ENCODE measurements at regions not wholly inside any gene's neighbourhood (a gene's known extent, or its start where the extent isn't known, plus 50 kb on each side); places are given as distances from the start of the nearest gene placed in this dataset.

GRCh38 chr5:99614888-99615287 lies 686.1 kb upstream of the CHD1 start:
- no peak overlapping the region for H2BK12ac ChIP-seq (ENCODE audit: low read depth, low read length)
- no peak overlapping the region for H4K8ac ChIP-seq (ENCODE audit: extremely low read depth, insufficient read depth, low read length)
- no peak overlapping the region for H3K14ac ChIP-seq (ENCODE audit: insufficient read length)
- no peaks in the 10 kb centered on the region for H3K79me2 ChIP-seq (ENCODE audit: control insufficient read depth in 1 of 2, insufficient read depth in 2 of 2, low read length in 2 of 2)
- 96% methylated on average over 1 of the region's 1 CpG; no CpG with 5 or more reads in 1 of the 2 experiments for WGBS, 2 experiments (ENCODE audit: extremely low coverage in 1 of 2, insufficient coverage in 1 of 2, insufficient read length in 1 of 2, insufficient replicate concordance in 2 of 2, low coverage in 1 of 2, low lambda C conversion rate in 2 of 2, missing lambda C conversion rate in 1 of 2)
- no peak overlapping the region for H3K4me3 ChIP-seq (ENCODE audit: extremely low read depth in 1 of 4, insufficient read depth in 2 of 4, low read depth in 3 of 4, low read length in 4 of 4)
- FAIRE-seq (no peak), DNase-seq (ENCODE audit: low read depth in 1 of 2, low spot score in 2 of 2) (no peak)
- TF ChIP-seq CREB1 (IDR thresholded peaks at IDR 0.05) (no peak), CTCF (IDR thresholded peaks at IDR 0.05; ENCODE audit: control extremely low read depth in 1 of 3, insufficient read depth in 1 of 3, low read depth in 1 of 3, low read length in 3 of 3) (no peak), BRCA1 (IDR thresholded peaks at IDR 0.05; ENCODE audit: low read depth, low read length) (no peak), SRF (IDR thresholded peaks at IDR 0.05; ENCODE audit: low read depth, low read length) (no peak), JUN (IDR thresholded peaks at IDR 0.05; ENCODE audit: low read depth, low read length) (no peak), SP4 (IDR thresholded peaks at IDR 0.05; ENCODE audit: low read length) (no peak), TAF1 (IDR thresholded peaks at IDR 0.05; ENCODE audit: low read depth, low read length) (no peak), RAD21 (IDR thresholded peaks at IDR 0.05 in 1 of 2, conservative IDR thresholded peaks at IDR 0.05 in 1 of 2; ENCODE audit: low read depth in 2 of 2, low read length in 2 of 2) (no peak), KDM1A (IDR thresholded peaks at IDR 0.05; ENCODE audit: borderline replicate concordance, low read length) (no peak), SAP30 (IDR thresholded peaks at IDR 0.05; ENCODE audit: insufficient read depth, insufficient replicate concordance, low read length) (no peak)
- no peak overlapping the region for H3K27ac ChIP-seq (ENCODE audit: low read depth, low read length)
- H3K9ac ChIP-seq (replicated peaks in 1 of 4; ENCODE audit: extremely low read depth in 1 of 4, low read depth in 3 of 4, low read length in 3 of 4): no peak overlapping the region
- no peaks in the 10 kb centered on the region for H3K79me1 ChIP-seq (ENCODE audit: low read depth, low read length)
- no peak overlapping the region for H2AK5ac ChIP-seq (ENCODE audit: low read depth, low read length)
- no peak overlapping the region for H3K18ac ChIP-seq (ENCODE audit: extremely low read depth, low read length)
- H2AFZ ChIP-seq (ENCODE audit: low read length): no peak overlapping the region
- H3K4me2 ChIP-seq (ENCODE audit: insufficient read depth in 1 of 2, low read depth in 2 of 2, low read length in 2 of 2): no peak overlapping the region
- H3K4ac ChIP-seq (replicated peaks; ENCODE audit: insufficient read length, low read depth, low read length): no peak overlapping the region
- no peak overlapping the region for H4K91ac ChIP-seq (replicated peaks; ENCODE audit: insufficient read length, low read length)
- no peak overlapping the region for H2BK5ac ChIP-seq (ENCODE audit: low read depth, low read length)
- no peaks in the 10 kb centered on the region for H3K36me3 ChIP-seq (ENCODE audit: control insufficient read depth in 2 of 4, insufficient read depth in 4 of 4, low read length in 3 of 4)
- no peaks in the 10 kb centered on the region for H3K9me3 ChIP-seq (ENCODE audit: insufficient read depth in 2 of 2, low read depth in 1 of 2, low read length in 1 of 2)
- H3K23me2 ChIP-seq (ENCODE audit: low read depth, low read length): no peaks in the 10 kb centered on the region
- H3K27me3 ChIP-seq (replicated peaks in 1 of 4; ENCODE audit: control insufficient read depth in 3 of 4, extremely low read depth in 1 of 4, insufficient read depth in 3 of 4, low read length in 3 of 4): no peaks in the 10 kb centered on the region
- H2BK120ac ChIP-seq (replicated peaks; ENCODE audit: low read depth, low read length): no peak overlapping the region
- ChIA-PET CTCF (ENCODE audit: partially characterized antibody) (no interaction called here), POLR2A (ENCODE audit: partially characterized antibody) (no interaction called here)
- H3K56ac ChIP-seq (replicated peaks; ENCODE audit: insufficient read length, low read depth, low read length): no peak overlapping the region
- no peak overlapping the region for H2BK15ac ChIP-seq (ENCODE audit: low read length)
- no peaks in the 10 kb centered on the region for H4K20me1 ChIP-seq (replicated peaks in 1 of 2; ENCODE audit: control insufficient read depth in 1 of 2, insufficient read depth in 2 of 2, low read length in 2 of 2)
- no peak overlapping the region for H2BK20ac ChIP-seq (ENCODE audit: low read length)
- no peaks in the 10 kb centered on the region for H3K4me1 ChIP-seq (replicated peaks in 1 of 4; ENCODE audit: control insufficient read depth in 3 of 4, insufficient read depth in 4 of 4, low read length in 3 of 4)
- no peak overlapping the region for H4K5ac ChIP-seq (ENCODE audit: insufficient read length, low read depth, low read length)
- no peak overlapping the region for H3K23ac ChIP-seq (ENCODE audit: insufficient read length)

Measured in H1 (cell line).